ENCODE measurements at regions not wholly inside any gene's neighbourhood (a gene's known extent, or its start where the extent isn't known, plus 50 kb on each side); places are given as distances from the start of the nearest gene placed in this dataset.

DNA sequence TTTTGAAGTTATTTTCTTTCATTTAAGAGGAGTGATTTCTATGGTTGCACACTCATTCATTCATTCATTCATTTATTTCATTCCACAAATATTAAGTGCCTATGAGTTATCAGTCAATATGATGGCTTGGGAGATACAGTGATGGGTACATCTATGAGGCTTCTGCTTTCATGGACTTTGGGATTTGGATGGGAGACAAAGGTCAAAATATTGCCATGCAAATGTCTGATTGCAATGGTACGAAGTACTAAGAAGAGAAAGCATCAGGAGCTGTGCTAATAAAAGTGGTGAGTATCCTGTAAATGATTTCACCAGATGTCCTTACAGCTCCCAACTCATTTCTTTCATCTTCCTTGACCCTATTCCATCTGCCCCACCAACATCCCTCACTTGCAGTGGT lies 174.4 kb upstream of the MEX3C start:
- H3K4me2 ChIP-seq (ENCODE audit: insufficient read depth in 1 of 2, low read depth in 2 of 2, low read length in 2 of 2): no peak overlapping the region
- H3K9me3 ChIP-seq (ENCODE audit: insufficient read depth in 2 of 2, low read depth in 1 of 2, low read length in 1 of 2): no peaks in the 10 kb centered on the region
- no peaks in the 10 kb centered on the region for H4K20me1 ChIP-seq (replicated peaks in 1 of 2; ENCODE audit: control insufficient read depth in 1 of 2, insufficient read depth in 2 of 2, low read length in 2 of 2)
- no peak for FAIRE-seq
- no peak for DNase-seq (ENCODE audit: low read depth in 1 of 2, low spot score in 2 of 2)
- H3K4me1 ChIP-seq (replicated peaks in 1 of 4; ENCODE audit: control insufficient read depth in 3 of 4, insufficient read depth in 4 of 4, low read length in 3 of 4): no peaks in the 10 kb centered on the region
- H3K56ac ChIP-seq (replicated peaks; ENCODE audit: insufficient read length, low read depth, low read length): no peak overlapping the region
- no peak overlapping the region for H3K23ac ChIP-seq (ENCODE audit: insufficient read length)
- no peak overlapping the region for H3K27ac ChIP-seq (ENCODE audit: low read depth, low read length)
- no peaks in the 10 kb centered on the region for H3K36me3 ChIP-seq (ENCODE audit: control insufficient read depth in 2 of 4, insufficient read depth in 4 of 4, low read length in 3 of 4)
- H3K27me3 ChIP-seq (replicated peaks in 1 of 4; ENCODE audit: control insufficient read depth in 3 of 4, extremely low read depth in 1 of 4, insufficient read depth in 3 of 4, low read length in 3 of 4): no peaks in the 10 kb centered on the region
- no peak overlapping the region for H2BK20ac ChIP-seq (ENCODE audit: low read length)
- 100% methylated on average over 1 of the region's 1 CpG; no CpG with 5 or more reads in 1 of the 2 experiments for WGBS, 2 experiments (ENCODE audit: extremely low coverage in 1 of 2, insufficient coverage in 1 of 2, insufficient read length in 1 of 2, insufficient replicate concordance in 2 of 2, low coverage in 1 of 2, low lambda C conversion rate in 2 of 2, missing lambda C conversion rate in 1 of 2)
- TF ChIP-seq BACH1 (IDR thresholded peaks at IDR 0.05; ENCODE audit: low read length) (no peak), TEAD4 (IDR thresholded peaks at IDR 0.05; ENCODE audit: low read depth, low read length) (no peak), YY1 (IDR thresholded peaks at IDR 0.05; ENCODE audit: low read depth, low read length) (no peak)
- TF ChIP-seq, protein P1, sequence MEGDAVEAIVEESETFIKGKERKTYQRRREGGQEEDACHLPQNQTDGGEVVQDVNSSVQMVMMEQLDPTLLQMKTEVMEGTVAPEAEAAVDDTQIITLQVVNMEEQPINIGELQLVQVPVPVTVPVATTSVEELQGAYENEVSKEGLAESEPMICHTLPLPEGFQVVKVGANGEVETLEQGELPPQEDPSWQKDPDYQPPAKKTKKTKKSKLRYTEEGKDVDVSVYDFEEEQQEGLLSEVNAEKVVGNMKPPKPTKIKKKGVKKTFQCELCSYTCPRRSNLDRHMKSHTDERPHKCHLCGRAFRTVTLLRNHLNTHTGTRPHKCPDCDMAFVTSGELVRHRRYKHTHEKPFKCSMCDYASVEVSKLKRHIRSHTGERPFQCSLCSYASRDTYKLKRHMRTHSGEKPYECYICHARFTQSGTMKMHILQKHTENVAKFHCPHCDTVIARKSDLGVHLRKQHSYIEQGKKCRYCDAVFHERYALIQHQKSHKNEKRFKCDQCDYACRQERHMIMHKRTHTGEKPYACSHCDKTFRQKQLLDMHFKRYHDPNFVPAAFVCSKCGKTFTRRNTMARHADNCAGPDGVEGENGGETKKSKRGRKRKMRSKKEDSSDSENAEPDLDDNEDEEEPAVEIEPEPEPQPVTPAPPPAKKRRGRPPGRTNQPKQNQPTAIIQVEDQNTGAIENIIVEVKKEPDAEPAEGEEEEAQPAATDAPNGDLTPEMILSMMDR (IDR thresholded peaks at IDR 0.05; ENCODE audit: control extremely low read depth in 1 of 3, insufficient read depth in 1 of 3, low read depth in 1 of 3, low read length in 3 of 3): no peak
- no peak overlapping the region for H3K14ac ChIP-seq (ENCODE audit: insufficient read length)
- H2AFZ ChIP-seq (ENCODE audit: low read length): no peak overlapping the region
- no peak overlapping the region for H3K9ac ChIP-seq (replicated peaks in 1 of 4; ENCODE audit: extremely low read depth in 1 of 4, low read depth in 3 of 4, low read length in 3 of 4)
- H3K4ac ChIP-seq (replicated peaks; ENCODE audit: insufficient read length, low read depth, low read length): no peak overlapping the region
- no peak overlapping the region for H4K5ac ChIP-seq (ENCODE audit: insufficient read length, low read depth, low read length)
- no peak overlapping the region for H2BK15ac ChIP-seq (ENCODE audit: low read length)
- no peak overlapping the region for H4K91ac ChIP-seq (replicated peaks; ENCODE audit: insufficient read length, low read length)
- no peak overlapping the region for H2AK5ac ChIP-seq (ENCODE audit: low read depth, low read length)
- H3K79me2 ChIP-seq (ENCODE audit: control insufficient read depth in 1 of 2, insufficient read depth in 2 of 2, low read length in 2 of 2): no peaks in the 10 kb centered on the region
- H4K8ac ChIP-seq (ENCODE audit: extremely low read depth, insufficient read depth, low read length): no peak overlapping the region
- no peak overlapping the region for H3K18ac ChIP-seq (ENCODE audit: extremely low read depth, low read length)
- H3K23me2 ChIP-seq (ENCODE audit: low read depth, low read length): no peaks in the 10 kb centered on the region
- ChIA-PET POLR2A (ENCODE audit: partially characterized antibody) (no interaction called here), CTCF (ENCODE audit: partially characterized antibody) (interaction anchor here (0.8 to 1.6 kb wide), 3 partner anchors 8 to 14 kb away, joined by 3 read pairs; no protein-coding TSS in a partner anchor)
- no peaks in the 10 kb centered on the region for H3K79me1 ChIP-seq (ENCODE audit: low read depth, low read length)
- H2BK12ac ChIP-seq (ENCODE audit: low read depth, low read length): no peak overlapping the region
- H2BK5ac ChIP-seq (ENCODE audit: low read depth, low read length): no peak overlapping the region
- no peak overlapping the region for H2BK120ac ChIP-seq (replicated peaks; ENCODE audit: low read depth, low read length)
- H3K4me3 ChIP-seq (ENCODE audit: extremely low read depth in 1 of 4, insufficient read depth in 2 of 4, low read depth in 3 of 4, low read length in 4 of 4): no peak overlapping the region
